A549 (cell line): ENCODE measurements at regions not wholly inside any gene's neighbourhood (a gene's known extent, or its start where the extent isn't known, plus 50 kb on each side); places are given as distances from the start of the nearest gene placed in this dataset.

Source experiments
- ATAC-seq, 2 experiments: fragments of 200-7000 bp in 1 of 2; fragments of >200 bp in 1 of 2; cut with Nextera tagmentation in 1 of 2; cut with Tn5 transposase in 1 of 2; 3 replicates each; pipeline versions ENCODE4 v1.8.0 to v1.9.1; 2018 to 2020; ENCODE audit warnings: mild to moderate bottlenecking in 1 of 2, moderate library complexity in 1 of 2
- CTCF ChIA-PET: fragments of 300-600 bp; sonication (Branson Sonifier 250); formaldehyde crosslinking; extraction: SDS; loops from one replicate; lab custom pipeline; 2021; ENCODE audit warnings: antibody characterized with exemption, inconsistent platforms; lab: Yijun Ruan, JAX
- POLR2A ChIA-PET: fragments of 350-600 bp; formaldehyde crosslinking; extraction: SDS; loops from one replicate; lab custom pipeline; 2021; ENCODE audit warnings: antibody characterized with exemption, inconsistent platforms; lab: Yijun Ruan, JAX
- DNase-seq, 2 experiments: peaks; one replicate each; pipeline versions ENCODE4 v3.0.0 to v3.0.0-alpha.2; 2011 to 2016; ENCODE audit warnings: low read depth in 1 of 2, low spot score in 1 of 2
- FAIRE-seq: peaks from 2 replicates; lab custom pipeline; 2011; peaks lifted over from hg19 to GRCh38; lab: Jason Lieb, UNC
- H3K27ac ChIP-seq, 2 experiments: fragments of >200 bp; sonication (Bioruptor Twin); formaldehyde crosslinking; 3 replicates each; pipeline ENCODE4 v1.5.1; 2016 to 2017
- H3K4me1 ChIP-seq: fragments of >200 bp; sonication (Bioruptor Twin); formaldehyde crosslinking; 3 replicates; pipeline ENCODE4 v1.6.1; 2016
- H3K4me2 ChIP-seq: fragments of >200 bp; sonication (Bioruptor Twin); formaldehyde crosslinking; 3 replicates; pipeline ENCODE4 v1.6.1; 2016
- H3K4me3 ChIP-seq: fragments of >200 bp; sonication (Bioruptor Twin); formaldehyde crosslinking; 3 replicates; pipeline ENCODE4 v1.5.1; 2016
- H3K9me3 ChIP-seq: fragments of >200 bp; sonication (Bioruptor Twin); formaldehyde crosslinking; 3 replicates; pipeline ENCODE4 v1.6.1; 2016
- BCL3 ChIP-seq: fragments of >200 bp; sonication (Bioruptor Twin); formaldehyde crosslinking; IDR thresholded peaks from 3 replicates; pipeline ENCODE4 v1.6.1; 2016
- BHLHE40 ChIP-seq: IDR thresholded peaks from 2 replicates; pipeline ENCODE4 v1.6.1; 2012; ENCODE audit warnings: low read depth, low read length, inconsistent platforms
- CHD2 ChIP-seq: fragments of 150-350 bp; IDR thresholded peaks from 2 replicates; pipeline ENCODE4 v1.6.1; 2014; ENCODE audit warnings: low read length; ENCODE audit not compliant: partially characterized antibody
- CTCF ChIP-seq: fragments of >200 bp; sonication (Bioruptor Twin); formaldehyde crosslinking; IDR thresholded peaks from 3 replicates; pipeline ENCODE4 v1.5.1; 2016
- EHMT2 ChIP-seq: fragments of 200-600 bp; sonication (generic); IDR thresholded peaks from 2 replicates; pipeline ENCODE4 v1.6.1; 2016; ENCODE audit warnings: antibody characterized with exemption, low read depth, mild to moderate bottlenecking, moderate library complexity
- ESRRA ChIP-seq: fragments of 150-350 bp; IDR thresholded peaks from 2 replicates; pipeline ENCODE4 v1.6.1; 2014; ENCODE audit warnings: mild to moderate bottlenecking, low read length, borderline replicate concordance
- FOSL2 ChIP-seq, 2 experiments: fragments of 450-650 bp in 1 of 2; fragments of >200 bp in 1 of 2; sonication (Bioruptor Twin) in 1 of 2; formaldehyde crosslinking; IDR thresholded peaks; 2 replicates each; pipeline versions ENCODE4 v1.5.0 to v1.6.1; 2016 to 2020; ENCODE audit warnings: mild to moderate bottlenecking in 1 of 2, moderate library complexity in 1 of 2
- HES2 ChIP-seq: fragments of >200 bp; sonication (Bioruptor Twin); formaldehyde crosslinking; IDR thresholded peaks from 2 replicates; pipeline ENCODE4 v1.6.1; 2016
- HMGXB4 ChIP-seq: fragments of 250-450 bp; sonication (Bioruptor Pico); IDR thresholded peaks from 2 replicates; pipeline ENCODE4 v1.5.0; 2021; ENCODE audit warnings: mild to moderate bottlenecking, moderate library complexity, borderline replicate concordance
- HOXA7 ChIP-seq: fragments of 250-450 bp; sonication (Bioruptor Pico); IDR thresholded peaks from 2 replicates; pipeline ENCODE4 v1.5.0; 2020; ENCODE audit warnings: mild to moderate bottlenecking, moderate library complexity
- JUNB ChIP-seq: fragments of >200 bp; sonication (Bioruptor Twin); formaldehyde crosslinking; IDR thresholded peaks from 2 replicates; pipeline ENCODE4 v1.6.1; 2016
- KDM5A ChIP-seq: fragments of 200-600 bp; sonication (generic); IDR thresholded peaks from 2 replicates; pipeline ENCODE4 v1.6.1; 2016; ENCODE audit warnings: antibody characterized with exemption, mild to moderate bottlenecking
- MAX ChIP-seq: IDR thresholded peaks from 2 replicates; pipeline ENCODE4 v1.6.1; 2012
- MAZ ChIP-seq: fragments of 150-350 bp; IDR thresholded peaks from 2 replicates; pipeline ENCODE4 v1.6.1; 2014; ENCODE audit warnings: antibody characterized with exemption, low read depth, low read length, borderline replicate concordance
- POLR2AphosphoS2 ChIP-seq: conservative IDR thresholded peaks from 2 replicates; pipeline ENCODE4 v1.6.1; 2012; ENCODE audit warnings: low read length, improper control_type of control experiment, inconsistent platforms
- RAD21 ChIP-seq, 2 experiments: fragments of >200 bp in 1 of 2; sonication (Bioruptor Twin) in 1 of 2; formaldehyde crosslinking in 1 of 2; IDR thresholded peaks in 1 of 2; conservative IDR thresholded peaks in 1 of 2; 2 replicates in 1 of 2; 3 replicates in 1 of 2; pipeline ENCODE4 v1.6.1; 2012 to 2018; ENCODE audit warnings: inconsistent platforms in 1 of 2
- REST ChIP-seq: fragments of 200-600 bp; sonication (generic); IDR thresholded peaks from 2 replicates; pipeline ENCODE4 v1.6.1; 2016; ENCODE audit warnings: antibody characterized with exemption, mild to moderate bottlenecking, moderate library complexity
- SMC3 ChIP-seq: fragments of >200 bp; sonication (Bioruptor Twin); formaldehyde crosslinking; IDR thresholded peaks from 3 replicates; pipeline ENCODE4 v1.6.1; 2018; ENCODE audit warnings: inconsistent platforms
- ZFP36 ChIP-seq: fragments of 450-650 bp; IDR thresholded peaks from 2 replicates; pipeline ENCODE4 v1.6.1; 2014; ENCODE audit warnings: borderline replicate concordance; ENCODE audit not compliant: partially characterized antibody
- WGBS: methylation state at CpG from one replicate; pipeline ENCODE4 v1.1.6; 2017; ENCODE audit errors: missing lambda C conversion rate; 5-methylcytosine and 5-hydroxymethylcytosine counted together

- H3K4me1 ChIP-seq: no peaks in the 10 kb centered on the region
- CTCF ChIA-PET: interaction anchor here (1.0 to 1.3 kb wide), 2 partner anchors 16 to 353 kb away, joined by 3 to 4 read pairs; no protein-coding TSS in a partner anchor
Measured at GRCh38 chr13:39259371-39260140, 221.3 kb downstream of the NHLRC3 start.

GRCh38 chr13:39263033-39263432 is 224.8 kb downstream of the NHLRC3 start:
- ChIA-PET CTCF (interaction anchor here (2.1 kb wide), 1 partner anchor 350 kb away, joined by 7 read pairs; no protein-coding TSS in a partner anchor), POLR2A (no interaction called here)
- no peaks in the 10 kb centered on the region for H3K4me1 ChIP-seq
- no peaks in the 10 kb centered on the region for H3K9me3 ChIP-seq
- peak; percentile 17 to 28 for DNase-seq
- no peak overlapping the region for H3K4me2 ChIP-seq
- ATAC-seq: peak in 1 of 2 experiments; percentile 76; a peak in 3 of 6 replicates
- H3K27ac ChIP-seq: no peak overlapping the region
- TF ChIP-seq SMC3 (no peak), RAD21 (conservative IDR thresholded peaks at IDR 0.05 in 1 of 2, IDR thresholded peaks at IDR 0.05 in 1 of 2) (peak; percentile 24 to 30; a peak in 3 of 5 replicates), CTCF (peak; percentile 37; the same call in 2 of the 3 replicates)
- peak; percentile 7 for FAIRE-seq
- no peak overlapping the region for H3K4me3 ChIP-seq
- 0% methylated on average over 1 of the region's 1 CpG for WGBS

More at GRCh38 chr13:39259371-39260140, 221.3 kb downstream of the NHLRC3 start:
- no peak overlapping the region for H3K4me3 ChIP-seq
- POLR2A ChIA-PET: no interaction called here
- ATAC-seq (no peak), DNase-seq (no peak), FAIRE-seq (no peak)
- H3K4me2 ChIP-seq: no peak overlapping the region
- H3K9me3 ChIP-seq: no peaks in the 10 kb centered on the region
- TF ChIP-seq ESRRA (no peak), MAZ (no peak), JUNB (no peak), HOXA7 (CRISPR knock-in tag) (no peak), BHLHE40 (no peak), MAX (no peak), HES2 (no peak), POLR2AphosphoS2 (no peak), CTCF (no peak)
- H3K27ac ChIP-seq: no peak overlapping the region
- WGBS: 0% methylated on average over 2 of the region's 2 CpGs

- H3K9me3 ChIP-seq: no peaks in the 10 kb centered on the region
- no peak overlapping the region for H3K4me2 ChIP-seq
- ChIA-PET POLR2A (no interaction called here), CTCF (interaction anchor here (1.4 to 2.1 kb wide), 2 partner anchors 212 to 349 kb away, joined by 5 to 7 read pairs; no protein-coding TSS in a partner anchor)
- no peak for ATAC-seq
- no peak overlapping the region for H3K4me3 ChIP-seq
- no peaks in the 10 kb centered on the region for H3K4me1 ChIP-seq
- DNase-seq: no peak
- 0% methylated on average over 2 of the region's 2 CpGs for whole genome bisulfite sequencing
- no peak for FAIRE-seq
- no peak overlapping the region for H3K27ac ChIP-seq
- TF ChIP-seq REST: no peak
- no peak for TF ChIP-seq ZFP36
- no peak for TF ChIP-seq SMC3
- no peak for TF ChIP-seq FOSL2 (IDR thresholded peaks at IDR 0.05)
- TF ChIP-seq FOSL2 (CRISPR knock-in tag; IDR thresholded peaks at IDR 0.05): no peak
- no peak for TF ChIP-seq KDM5A
- TF ChIP-seq EHMT2: no peak
- no peak for TF ChIP-seq CHD2
- no peak for TF ChIP-seq BCL3
- no peak for TF ChIP-seq HMGXB4 (CRISPR knock-in tag)
Measured at GRCh38 chr13:39263531-39263930, 225.3 kb downstream of the NHLRC3 start.
